Stromal cell of bone marrow (primary cell): ENCODE measurements at regions not wholly inside any gene's neighbourhood (a gene's known extent, or its start where the extent isn't known, plus 50 kb on each side); places are given as distances from the start of the nearest gene placed in this dataset.
"Not testable (repeated sequence)": the region's sequence is repeated elsewhere in the genome, so short reads cannot be mapped to it uniquely, and the experiment has no call there.

Source experiments
- DNase-seq: peaks from one replicate; pipeline ENCODE4 v3.0.0-alpha.2; 2012; ENCODE audit warnings: low read depth

DNA sequence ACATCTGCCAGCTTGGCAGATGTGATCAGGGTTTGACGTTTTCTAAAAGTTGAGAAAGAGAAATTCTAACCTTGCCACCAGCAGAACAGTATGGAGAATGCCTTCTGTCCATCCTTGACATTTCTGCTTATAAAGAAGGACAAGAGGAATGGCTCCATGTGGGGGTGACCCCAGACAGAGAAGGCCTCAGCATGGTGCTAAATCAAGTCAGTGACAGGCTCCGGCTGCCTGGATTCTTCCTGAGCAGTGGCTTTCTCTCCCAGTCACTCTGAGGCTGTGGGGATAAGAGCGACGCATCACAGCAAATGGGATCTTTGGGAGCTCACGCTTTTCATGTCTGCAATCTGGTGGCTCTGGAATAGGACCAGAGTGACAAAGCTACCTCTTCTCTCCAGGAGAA, 640.2 kb upstream of the CAMK1G start:
- DNase-seq: no peak

DNA sequence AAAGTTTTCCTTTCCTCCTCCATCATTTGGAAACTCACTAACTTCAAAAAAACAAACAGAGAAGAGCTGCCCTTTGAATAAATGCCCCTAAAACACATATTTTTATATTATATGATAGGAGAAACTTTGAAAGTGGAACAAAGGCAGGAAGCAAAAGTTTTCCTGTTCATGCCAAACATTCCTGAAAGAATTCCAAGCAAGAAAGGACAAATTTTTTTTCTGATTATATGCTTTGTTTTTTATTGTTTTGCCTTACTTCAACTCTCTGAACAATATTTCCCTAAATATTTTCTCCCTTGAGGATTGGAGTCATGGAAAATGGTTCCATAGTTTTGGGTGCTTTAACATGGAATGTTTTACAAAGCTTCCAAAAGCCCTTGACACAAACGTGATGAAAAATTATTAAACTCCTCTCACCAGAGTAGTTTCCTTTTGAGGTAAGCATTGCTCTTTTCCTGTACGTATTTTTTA, 638.5 kb upstream of the CAMK1G start:
- no peak for DNase-seq

DNA sequence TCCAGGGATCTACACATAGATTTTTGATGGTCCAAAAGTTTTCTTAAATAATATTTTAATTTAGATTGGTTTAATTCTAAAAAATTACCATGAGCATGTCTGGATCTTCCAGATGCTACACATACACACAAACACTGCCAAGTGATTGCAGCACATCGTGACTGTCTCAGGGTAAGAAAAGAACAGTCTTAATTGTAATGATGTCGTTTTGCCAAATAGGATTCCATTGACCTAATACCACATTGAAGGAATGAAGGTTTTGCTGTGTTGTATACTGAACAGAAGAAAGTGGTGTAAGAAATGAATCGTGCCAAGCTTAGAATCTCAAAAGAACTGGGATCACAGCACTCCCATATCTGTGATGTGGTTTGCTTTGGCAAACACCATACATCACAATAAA, 633.3 kb upstream of the CAMK1G start:
- no peak for DNase-seq

DNA sequence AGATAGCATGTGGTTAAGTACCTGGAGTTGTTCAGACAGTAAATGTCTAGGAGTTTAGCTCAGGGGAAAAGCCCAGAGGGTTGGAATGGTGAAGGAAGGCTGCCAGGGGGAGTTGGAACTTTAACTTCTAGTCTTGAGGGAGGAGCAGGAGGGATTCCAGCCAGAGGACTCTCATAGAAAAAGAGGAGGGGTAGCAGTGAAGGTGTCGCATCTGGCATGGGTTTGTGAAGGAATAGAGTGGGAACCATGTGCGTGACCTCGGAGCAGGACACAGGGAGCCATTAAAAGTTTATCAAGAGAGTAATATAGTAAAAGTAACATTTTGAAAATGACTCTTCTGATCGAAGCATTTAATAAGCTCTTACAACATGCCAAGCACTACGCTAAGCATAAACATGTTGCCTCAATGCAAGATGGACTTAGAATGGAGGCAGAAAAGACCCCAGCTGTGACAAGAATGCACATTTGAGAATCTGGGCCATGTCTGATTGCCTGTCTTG, 632.4 kb upstream of the CAMK1G start:
- no peak for DNase-seq

DNA sequence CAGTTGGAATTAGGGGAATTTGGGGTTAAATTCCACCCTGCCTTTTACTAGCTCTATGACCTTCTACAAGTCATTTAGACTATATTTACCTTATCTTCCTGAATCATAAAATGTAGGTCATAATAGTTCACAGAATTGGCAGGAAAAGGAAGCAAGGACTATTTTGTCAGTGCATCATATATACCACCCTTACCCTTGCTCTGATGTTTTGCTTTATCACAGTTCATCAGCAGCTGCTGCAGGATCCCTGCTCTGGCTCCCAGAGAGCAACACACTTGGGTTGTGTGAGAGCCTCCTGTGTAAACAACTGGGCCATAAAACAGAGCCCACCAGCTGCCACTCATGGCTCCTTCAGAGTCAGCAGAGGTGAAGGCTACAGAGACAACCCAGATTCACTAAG, 631.6 kb upstream of the CAMK1G start:
- no peak for DNase-seq

DNA sequence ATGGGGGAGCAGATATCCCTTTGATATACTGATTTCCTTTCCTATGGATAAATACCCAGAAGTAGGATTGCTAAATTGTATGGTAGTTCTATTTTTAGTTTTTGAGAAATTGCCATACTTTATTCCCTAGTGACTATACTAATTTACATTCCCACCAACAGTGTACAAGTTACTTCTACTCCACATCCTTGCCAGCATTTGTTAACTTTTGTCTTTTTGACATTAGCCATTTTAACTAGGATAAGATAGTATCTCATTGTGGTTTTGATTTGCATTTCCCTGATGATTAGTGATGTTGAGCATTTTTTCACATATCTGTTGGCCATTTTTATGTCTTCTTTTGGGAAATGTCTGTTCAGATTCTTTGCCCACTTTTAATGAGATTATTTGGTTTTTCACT, 620.6 kb upstream of the CAMK1G start:
- no peak for DNase-seq

DNA sequence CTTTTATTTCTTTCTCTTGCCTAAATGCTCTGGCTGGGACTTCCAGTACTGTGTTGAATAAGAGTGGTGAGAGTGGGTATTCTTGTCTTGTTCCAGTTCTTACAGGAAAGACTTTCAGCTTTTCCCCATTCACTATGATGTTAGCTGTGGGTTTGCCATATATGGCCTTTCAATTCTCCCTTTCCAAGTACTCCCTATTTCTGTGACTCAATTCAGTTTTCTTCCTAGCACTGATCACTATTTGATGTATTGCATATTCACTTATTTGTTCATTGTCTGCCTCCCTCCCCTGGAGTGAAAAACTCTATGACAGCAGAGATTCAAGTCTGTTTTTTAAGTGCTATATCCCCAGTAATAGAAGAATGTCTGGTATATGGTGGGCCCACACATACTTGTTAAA, 618.2 kb upstream of the CAMK1G start:
- no peak for DNase-seq

DNA sequence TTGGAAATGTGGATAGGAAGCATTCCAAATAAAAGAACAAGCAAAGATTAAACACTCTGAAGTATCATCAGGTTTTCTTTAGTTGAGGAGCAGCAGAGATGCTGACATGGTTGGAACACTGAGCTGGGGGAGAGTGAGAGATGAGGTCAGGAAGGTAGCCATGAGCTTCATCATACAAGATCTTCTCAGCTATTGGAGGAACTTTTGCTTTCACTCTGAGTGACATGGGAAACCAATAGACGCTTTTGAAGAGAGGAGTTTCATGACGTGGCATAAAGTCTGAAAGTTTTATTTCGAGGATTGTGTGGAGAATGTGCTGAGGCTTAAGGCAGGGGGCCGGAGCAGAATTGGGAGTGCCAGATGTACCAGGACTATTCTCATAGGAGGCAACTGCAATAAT, 616.2 kb upstream of the CAMK1G start:
- no peak for DNase-seq

DNA sequence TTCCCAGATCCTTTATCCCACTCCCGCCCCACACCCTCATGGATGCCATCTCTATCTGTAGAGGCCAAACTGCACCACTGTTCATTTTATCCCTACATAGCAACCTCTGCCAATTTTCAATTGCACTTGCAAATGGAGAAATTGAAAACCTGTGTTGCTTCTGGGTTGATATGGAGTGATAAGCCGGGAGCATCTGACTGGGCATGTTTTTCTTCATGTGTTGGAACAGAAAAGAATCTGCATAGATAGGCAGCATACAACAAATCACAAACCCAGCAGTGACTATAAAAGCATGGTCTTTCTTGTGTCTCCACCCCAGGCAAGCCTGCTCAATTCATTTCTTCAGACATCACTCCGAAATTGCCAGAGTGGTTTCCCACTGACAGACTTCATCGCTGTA, 608.8 kb upstream of the CAMK1G start:
- no peak for DNase-seq

DNA sequence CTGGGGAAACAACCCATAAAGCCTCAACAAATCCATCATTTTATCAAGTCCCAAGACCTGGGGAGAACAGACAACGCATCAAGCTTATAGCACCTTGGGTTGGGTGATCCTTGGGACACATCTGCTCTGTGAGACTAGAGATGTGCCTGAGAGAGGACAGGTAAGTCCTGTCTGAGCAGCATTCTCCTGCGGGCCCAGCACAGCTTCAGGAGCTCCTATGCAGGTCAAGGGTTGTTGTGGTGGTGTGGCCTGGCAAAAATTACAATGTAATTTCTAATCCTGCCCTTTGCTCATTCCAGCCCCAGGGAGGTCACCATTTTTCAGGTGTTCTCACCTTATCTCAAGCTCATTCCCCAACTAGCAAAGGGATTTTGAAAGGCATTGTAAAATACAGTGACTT, 608.1 kb upstream of the CAMK1G start:
- DNase-seq: no peak

DNA sequence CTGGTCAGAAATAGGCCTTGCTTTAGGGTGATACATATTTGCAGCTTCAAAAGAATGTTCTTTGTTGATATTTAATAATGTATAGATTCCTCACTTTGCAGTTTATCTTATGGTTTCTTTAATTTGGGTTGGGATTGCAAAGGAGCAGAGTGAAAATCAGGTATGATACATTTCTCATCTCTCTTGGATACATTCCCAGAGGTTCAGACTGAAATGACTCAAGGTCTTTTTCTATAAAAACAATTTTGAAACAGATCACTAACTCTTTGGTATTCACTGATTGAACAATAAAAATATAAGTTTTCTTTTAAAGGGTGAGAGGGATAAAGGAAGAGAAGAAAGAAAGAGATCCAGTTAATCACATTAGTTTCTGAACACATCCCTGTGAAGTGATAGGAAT, 606.5 kb upstream of the CAMK1G start:
- DNase-seq: no peak

DNA sequence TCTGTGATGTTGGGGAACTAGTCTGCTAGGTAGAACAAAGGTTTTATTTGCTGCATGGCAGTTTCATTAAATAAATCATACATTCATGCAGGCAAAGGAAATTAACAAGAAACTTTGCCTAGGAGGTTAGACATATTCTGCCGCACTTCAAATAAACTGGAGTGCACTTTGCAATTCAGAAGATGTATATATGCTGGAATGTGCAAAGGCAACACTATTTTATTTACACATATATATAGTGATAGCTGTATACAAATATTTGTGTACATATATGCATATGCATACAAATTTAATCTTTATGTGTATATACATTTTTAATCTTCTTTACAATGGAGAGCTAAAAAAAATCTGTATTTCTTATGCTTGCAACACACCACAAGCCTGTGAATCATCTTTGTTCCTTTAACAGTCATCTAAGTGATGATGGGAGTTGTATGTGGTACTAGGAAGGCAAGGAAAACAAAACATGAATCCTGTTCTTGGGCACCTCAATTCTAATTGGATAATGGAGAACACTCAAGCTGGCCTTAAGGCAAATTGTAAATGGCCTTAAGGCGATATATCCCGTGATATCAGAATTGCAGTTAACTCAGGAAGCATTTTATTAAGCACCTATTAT, 605.8 kb upstream of the CAMK1G start:
- peak; percentile 20 for DNase-seq

DNA sequence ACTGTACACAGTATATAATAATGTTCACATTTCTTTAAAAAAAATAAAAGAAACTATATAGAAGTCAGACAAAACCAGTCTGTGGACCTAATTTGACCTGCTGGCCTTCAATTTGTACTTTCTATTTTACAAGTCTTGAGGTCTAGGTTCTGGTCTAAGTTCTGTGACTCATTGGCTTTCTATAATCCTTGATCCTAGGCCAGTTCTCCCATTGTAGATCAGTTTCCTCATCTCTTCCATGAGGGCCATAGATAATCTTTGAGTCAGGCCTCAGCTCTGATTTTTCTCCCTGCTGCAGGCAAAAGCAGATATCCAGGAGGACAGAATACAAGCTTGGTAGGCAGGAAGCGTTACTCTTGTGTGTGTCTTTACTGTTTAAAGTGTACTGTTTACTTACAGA, 603.7 kb upstream of the CAMK1G start:
- DNase-seq: no peak

DNA sequence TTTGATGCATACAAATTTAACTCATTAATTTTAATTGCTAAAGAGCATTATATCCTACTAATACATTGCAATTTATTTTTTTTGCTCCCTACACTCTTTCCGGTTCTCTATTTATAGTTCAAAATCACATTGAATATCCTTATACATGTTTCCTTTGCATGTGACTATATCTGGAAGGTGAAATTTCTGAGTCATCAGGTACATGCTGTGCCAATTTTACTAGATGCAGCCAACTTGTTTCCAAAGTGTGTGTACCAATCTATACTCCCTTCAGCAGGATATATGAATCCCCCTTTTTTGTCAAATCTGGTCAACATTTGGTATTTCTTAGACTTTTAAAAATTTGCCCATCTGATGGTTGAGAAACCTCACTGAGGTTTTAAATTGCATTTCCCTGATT, 602.9 kb upstream of the CAMK1G start:
- no peak for DNase-seq

DNA sequence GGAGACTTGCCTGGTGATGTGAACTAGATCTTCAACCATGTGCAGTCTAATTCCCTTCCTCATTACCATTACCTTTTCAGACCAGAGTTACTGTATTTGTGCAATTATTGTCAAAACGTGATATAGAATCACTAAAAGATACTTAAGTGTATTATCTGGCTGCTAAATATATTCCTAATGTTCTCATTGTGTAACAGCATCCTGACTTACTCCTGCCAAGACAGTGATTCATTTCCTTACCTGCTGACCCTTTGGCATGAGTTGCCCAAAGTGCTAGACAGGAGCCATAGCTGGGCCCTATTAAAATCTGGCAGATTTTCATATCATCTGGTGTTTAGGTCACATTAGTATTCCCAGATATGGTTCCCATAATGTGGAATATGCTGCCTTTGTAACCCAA, 598.3 kb upstream of the CAMK1G start:
- no peak for DNase-seq

DNA sequence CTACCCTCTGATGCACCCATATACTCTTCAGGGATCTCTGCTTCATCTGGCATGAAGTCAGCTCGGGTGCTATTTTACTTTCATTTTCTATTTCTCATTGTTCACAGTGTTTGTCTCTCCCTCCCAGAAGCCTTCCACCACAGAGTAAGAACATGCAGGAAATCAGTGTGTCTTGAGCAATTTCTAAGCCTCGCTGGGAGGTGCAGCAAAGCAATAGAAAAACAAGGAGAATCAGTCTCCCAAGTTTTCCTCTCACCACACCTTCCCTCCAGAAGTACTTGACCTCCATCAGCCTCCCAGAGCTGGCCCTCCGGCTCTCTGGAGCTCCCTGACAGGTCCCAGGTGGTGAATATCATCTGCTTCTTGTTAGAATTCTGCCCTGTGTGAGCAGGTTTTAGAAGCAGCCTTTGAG, 594.7 kb upstream of the CAMK1G start:
- peak; percentile 43 for DNase-seq

DNA sequence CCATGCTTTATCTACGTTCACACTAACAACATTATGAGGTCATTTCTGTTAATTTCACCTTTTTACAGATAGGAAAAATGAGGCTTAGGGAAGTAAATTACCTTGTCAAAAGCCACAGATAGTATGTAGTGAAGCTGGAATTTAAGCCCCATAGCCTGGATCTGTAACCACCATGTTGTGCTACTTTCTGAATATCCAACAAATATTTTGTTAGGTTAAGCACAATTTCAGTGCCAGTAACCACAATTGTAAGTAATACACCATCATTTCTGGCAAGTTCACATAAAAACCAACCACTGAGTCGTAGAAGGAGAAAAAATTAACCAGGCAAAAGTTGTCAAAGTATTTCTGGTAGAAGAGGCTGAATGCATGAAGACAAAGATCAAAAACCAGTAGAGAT, 593.1 kb upstream of the CAMK1G start:
- DNase-seq: no peak

DNA sequence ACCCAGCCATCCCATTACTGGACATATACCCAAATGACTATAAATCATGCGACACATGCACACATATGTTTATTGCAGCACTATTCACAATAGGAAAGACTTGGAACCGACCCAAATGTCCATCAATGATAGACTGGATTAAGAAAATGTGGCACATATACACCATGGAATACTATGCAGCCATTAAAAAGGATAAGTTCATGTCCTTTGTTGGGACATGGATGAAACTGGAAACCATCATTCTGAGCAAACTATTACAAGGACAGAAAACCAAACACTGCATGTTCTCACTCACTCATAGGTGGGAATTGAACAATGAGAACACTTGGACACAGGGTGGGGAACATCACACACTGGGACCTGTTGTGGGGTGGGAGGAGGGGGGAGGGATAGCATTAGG, 586.5 kb upstream of the CAMK1G start:
- DNase-seq: not testable (repeated sequence)

DNA sequence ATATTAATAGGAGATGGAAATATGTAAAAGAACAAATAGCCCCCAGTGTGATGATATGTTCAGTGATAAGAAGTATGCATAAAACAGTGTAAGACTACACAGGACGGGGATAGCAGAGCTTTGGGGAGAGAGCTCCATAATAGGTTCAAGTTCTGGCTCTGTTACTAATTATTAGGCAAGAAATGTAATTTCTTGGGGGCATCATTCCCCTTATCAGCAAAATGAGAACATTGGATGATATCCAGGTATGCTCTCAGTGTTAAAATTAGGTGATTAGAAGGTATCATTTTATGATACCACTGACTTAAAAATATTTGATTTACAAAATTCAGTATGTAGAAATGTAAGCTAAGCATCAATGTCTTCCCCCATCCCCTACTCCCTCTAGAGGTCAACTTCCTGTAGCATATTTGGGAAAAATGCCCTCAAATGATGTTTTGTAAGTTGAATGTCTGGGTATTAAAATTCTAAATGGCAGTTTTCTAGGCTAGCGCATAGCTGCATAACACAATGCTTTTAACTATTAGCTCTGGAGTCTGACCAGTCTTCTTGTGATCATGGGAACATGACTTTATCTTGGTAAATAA, 585.7 kb upstream of the CAMK1G start:
- DNase-seq: no peak

DNA sequence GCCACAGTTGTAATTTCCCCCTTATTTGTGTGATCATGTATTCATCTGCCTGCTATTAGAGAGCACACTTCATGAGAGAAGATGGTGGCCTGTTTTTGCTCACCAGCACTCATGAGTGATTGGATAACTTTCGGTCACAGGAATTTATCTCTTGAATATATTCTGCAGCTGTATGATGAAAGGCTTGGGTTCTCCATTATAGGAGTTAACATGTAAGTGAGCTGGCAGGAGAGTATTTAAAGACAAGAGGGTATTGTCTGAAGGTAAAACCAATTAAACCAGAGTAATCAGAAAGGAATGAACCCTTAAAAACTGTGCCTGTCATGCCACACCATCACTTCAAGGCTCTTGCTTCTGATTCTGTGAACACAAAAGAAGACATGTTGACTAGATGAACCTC, 574.9 kb upstream of the CAMK1G start:
- DNase-seq: no peak

DNA sequence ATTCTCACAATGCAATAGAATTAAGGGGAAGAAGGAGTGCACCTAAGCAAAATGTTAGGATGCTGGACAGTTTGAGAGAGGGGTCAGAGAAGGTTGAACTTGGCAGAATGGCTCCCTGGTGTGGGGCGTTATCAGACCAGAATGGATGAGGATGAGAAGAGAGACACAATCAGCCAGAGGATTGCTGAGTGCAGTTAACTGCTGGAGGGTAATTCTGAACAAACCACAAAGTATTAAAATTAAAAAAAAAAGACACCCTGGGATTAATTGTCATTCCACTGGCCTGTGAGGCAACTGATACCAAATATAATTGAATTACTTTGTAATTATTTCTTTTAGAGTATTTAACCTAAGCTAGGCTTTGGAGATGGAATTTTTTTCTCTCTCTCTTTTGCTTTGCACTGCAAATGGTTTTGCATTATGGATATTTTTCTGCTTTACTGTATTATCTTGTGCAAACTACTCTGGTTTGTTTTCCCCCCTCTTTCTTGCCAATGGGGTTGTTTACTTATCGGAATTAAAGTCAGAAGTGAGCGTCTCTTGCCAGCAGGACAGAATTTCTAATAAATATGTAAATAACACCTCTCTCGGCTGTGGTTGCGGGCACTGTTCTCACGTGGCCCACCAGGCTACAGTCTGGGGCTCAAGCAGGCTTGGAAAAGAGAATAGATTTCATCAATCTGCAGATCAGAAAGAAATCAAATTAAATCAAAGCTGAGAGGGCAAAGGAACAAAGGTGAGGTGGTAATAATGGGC, 572.9 kb upstream of the CAMK1G start:
- DNase-seq: no peak

DNA sequence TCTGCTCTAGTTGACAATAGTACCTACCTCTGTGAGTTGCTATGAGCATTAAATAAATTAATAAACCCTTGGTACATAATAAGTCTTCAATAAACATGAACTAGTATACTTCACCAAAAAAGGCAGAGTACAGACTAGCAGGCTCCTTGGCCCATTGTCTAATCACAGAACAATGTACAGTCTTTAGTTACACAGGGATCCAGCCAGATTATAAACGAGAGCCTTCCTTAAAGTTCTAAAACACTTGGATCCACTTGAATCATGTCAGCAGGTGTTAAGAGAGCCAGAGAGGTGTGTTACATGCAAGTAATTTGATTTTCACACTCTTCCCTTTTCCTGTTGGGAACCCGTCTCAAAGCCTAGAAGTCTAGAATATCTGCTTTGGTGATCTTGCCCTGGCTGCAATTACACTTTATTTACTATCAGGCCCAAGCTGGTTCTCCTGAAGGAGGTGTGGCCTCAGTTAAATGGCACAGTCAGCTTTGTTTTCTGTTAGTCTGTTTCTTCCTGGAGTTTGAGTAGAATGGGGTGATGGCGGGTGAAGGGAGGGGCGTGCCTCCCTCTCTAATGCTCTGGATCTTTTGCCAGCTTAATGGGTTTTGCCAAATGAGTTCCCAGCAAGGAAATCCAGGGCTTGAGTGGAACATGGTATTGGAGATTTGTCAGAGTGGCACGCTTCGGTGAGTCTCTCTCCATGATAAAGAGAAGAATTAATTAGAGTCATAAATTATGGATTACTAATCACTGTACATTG, 570.9 kb upstream of the CAMK1G start:
- no peak for DNase-seq

DNA sequence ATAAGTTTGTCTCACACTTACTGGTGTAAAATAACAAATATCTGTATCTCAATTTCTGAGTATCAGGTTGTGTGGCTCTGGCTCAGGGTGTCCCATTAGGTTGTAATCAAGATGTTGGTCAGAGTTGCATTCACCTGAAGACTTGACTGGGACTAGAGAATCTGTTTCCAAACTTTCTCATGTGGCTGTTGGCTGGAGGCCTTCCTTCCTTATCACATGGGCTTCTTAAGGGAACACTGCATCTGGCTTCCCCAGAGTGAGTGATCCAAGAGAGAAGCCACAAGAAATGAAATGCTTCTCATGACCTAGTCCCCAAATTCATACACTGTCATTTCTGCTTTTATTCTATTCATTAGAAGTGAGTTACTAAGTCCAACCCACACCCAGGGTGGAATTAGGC, 568.4 kb upstream of the CAMK1G start:
- DNase-seq: no peak
